Left kidney (tissue), 1 donor: ENCODE measurements at regions not wholly inside any gene's neighbourhood (a gene's known extent, or its start where the extent isn't known, plus 50 kb on each side); places are given as distances from the start of the nearest gene placed in this dataset.

ENCODE experiments used
- DNase-seq: peaks from one replicate; pipeline ENCODE4 v3.0.0-alpha.2; 2013

DNA sequence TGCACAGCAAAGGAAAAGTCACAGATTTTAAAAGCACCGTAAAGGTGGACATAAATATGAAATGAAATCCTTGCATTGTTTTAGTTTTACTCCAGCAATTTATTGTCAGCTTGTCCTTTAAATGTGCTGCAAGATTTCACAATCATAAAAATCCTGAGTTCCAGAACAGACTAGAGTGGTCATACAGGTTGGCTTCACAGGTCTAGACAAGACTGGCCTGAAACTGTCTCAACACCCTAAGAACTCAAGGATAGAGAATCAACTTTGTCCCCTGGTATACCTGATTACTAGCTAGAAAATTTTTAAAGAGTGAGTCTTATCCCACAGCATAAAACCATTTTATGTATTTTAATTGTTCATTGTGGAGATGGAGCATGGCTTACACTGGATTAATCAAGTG is 521.7 kb upstream of the MCTP2 start:
- no peak for DNase-seq

GRCh38 chr15:93708724-93709445 is 522.5 kb upstream of the MCTP2 start:
- DNase-seq: no peak

DNA sequence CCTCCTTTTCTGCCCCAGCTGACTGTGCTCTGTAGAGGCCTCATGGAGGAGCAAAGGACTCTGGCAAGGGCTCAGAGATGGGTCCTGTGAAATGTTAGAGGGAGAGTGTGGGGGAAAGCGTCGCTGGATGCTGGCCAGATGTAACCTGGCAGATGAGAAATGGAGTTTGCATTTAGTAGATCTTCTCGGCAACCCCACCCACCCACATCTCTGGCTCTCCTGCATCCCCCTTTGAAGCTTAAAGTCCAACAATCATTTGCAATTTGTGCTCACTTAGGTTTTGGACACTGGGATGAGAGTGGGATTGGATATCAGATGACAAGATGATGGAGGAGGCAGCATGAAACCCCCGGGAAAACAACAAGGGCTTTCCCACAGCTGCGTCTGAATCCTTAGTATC is 523.6 kb upstream of the MCTP2 start:
- no peak for DNase-seq

- no peak for DNase-seq
Observed at GRCh38 chr15:93706495-93707292, 524.7 kb upstream of the MCTP2 start.

GRCh38 chr15:93705753-93706455 is 525.5 kb upstream of the MCTP2 start:
- no peak for DNase-seq

GRCh38 chr15:93703092-93703739 is 528.1 kb upstream of the MCTP2 start:
- no peak for DNase-seq

DNA sequence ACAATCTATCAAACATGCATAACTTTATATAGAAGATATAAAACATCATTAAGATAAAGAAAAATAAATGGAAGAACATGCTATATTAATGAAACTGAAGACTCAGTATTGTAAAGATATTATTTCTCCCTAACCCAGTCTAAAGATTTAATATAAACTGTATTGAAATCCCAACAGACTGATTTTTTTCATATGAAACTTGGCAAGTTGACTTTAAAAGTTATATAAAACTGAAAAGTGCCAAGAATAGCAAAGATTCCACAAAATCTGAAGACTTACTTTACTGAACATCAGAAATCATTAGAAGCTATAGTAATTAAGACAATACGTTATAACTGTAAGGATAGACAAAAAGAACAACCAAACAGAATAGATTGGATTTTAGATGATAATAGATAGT is 531.3 kb upstream of the MCTP2 start:
- DNase-seq: no peak

DNA sequence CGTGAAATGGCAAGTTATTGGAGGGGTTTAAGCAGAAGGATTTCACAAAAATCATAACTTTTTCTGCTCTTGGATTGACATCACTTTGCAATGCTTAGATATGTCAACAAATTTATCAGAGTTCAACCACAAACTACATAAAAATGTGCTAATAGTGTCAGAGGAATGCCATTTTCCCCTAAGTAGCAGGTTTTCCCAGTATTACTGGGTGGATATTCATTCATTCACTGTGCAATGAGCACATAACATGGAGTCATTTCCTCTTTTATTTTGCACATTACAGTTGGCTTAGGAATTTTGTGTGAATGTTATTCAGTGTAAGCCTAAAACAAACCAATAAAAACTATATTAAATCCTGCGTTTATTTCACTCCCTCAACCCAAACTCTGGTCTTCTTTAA is 537.3 kb upstream of the MCTP2 start:
- no peak for DNase-seq

- DNase-seq: no peak
Observed at GRCh38 chr15:93683651-93684050, 547.7 kb upstream of the MCTP2 start.

GRCh38 chr15:93671387-93671943 is 559.9 kb upstream of the MCTP2 start:
- DNase-seq: peak; percentile 20

DNA sequence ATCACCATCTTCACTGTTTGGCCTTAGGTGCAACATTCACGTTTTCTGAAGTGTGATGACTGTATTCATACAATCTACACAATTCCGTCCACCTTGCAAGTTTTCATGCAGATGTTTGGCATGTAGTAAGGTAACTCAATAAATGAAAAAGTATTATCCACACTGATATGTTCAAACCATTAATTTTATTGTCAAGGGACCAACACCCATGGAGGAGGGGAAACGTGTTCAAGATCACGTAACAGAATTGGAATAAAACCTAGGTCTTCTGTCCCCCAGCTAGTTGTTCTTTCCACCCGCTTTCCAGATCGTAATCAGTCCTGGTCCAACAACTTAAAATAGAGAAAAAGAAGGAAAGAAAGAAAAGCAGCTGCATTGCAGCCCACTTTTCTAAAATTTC is 560.4 kb upstream of the MCTP2 start:
- no peak for DNase-seq

DNA sequence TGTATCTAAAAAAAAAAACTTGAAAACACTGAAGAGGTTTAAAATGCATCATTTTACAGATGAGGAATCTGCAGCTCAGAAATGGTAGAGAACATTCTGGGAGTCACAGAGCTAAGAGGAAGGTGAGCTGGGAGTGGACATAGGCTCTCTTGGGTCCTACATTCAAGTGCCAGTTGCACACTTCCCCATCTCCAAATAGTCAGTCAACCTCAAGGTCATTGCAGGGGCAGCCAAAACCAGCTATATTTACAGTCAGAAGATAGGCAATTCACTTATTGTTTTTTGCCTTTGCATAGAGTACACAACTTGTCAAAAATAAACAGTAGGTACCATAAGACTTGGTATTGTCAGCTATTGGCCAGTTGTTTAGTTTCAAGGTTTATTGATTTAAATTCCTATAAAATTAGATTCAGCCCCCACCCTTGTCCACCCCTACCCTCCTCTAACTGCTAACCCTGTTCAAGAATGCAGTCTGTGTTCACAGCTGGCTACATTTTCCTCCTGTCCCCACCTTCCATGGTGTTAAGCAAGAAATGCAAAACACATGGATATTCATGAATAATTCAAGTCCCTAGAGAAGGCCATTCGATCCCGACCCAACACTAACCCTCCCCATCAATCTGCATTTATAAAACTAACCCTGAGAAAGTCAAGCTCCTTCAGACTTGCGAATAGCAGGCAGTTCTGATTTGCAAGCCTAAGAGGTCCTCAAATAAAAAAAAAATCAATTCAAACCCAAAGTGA is 567.0 kb upstream of the MCTP2 start:
- no peak for DNase-seq

GRCh38 chr15:93662162-93662885 is 569.0 kb upstream of the MCTP2 start:
- DNase-seq: no peak

DNA sequence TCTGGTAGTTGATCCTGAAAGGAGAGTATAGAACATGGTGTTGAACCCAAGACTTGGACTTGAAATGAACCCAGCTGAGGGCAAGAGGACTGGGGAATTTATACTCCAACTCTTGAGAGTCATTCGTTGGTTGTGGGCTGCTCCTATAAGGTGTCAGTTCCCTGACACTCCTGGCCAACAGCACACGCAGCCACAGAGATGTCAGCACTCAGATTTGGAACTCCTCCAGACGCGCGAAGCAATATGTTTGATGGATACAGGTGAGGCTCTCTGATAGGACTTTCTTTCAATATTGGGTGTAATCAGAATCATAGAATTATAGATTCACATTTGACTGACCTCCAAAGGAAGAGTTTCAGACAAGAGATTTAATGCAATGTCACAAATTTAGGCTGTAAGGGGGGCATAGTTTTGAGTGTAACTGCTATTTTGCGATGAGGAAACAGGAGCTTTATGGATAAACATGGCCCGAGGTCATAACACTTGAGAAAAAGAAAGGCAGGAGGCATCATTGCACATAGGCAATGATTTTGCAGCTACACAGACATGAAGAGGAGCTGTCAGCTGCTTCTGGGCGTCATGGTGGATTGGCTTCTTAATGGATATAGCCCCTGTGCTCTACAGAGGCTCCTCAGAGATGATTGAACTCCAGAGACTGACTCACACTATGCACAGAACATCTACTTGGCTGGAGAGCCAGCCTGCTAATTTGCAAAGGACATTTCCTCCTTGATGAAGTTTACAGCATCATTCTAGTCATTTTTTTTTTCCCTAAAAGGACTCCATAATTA is 569.2 kb upstream of the RGMA start:
- no peak for DNase-seq

GRCh38 chr15:93656041-93656440 is 567.0 kb upstream of the RGMA start:
- DNase-seq: no peak

DNA sequence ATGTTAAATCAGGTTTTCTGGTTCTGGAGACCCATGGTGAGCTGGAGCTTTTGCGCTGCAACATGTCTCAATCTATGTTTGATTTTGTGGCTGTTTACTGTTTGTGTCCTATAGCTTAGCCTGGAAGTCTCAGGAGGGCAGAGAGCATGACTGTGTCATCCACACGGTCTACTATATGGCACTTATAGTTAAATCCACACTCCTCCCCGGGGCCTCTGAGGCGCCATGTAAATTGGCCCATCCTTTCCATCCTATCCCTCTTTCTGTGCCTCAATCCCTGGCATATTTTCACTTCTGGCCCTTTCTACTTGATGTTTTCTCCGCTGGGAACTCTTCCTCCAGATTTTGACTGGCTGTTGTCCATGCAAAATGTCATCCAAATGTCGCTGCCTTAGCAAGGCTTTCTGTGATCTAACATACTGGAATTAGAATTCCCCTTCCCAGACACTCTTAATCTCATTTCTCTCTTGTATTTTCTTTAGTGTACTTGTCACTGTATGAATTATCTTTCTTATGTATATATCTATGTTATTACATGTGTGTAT is 560.8 kb upstream of the RGMA start:
- DNase-seq: no peak

DNA sequence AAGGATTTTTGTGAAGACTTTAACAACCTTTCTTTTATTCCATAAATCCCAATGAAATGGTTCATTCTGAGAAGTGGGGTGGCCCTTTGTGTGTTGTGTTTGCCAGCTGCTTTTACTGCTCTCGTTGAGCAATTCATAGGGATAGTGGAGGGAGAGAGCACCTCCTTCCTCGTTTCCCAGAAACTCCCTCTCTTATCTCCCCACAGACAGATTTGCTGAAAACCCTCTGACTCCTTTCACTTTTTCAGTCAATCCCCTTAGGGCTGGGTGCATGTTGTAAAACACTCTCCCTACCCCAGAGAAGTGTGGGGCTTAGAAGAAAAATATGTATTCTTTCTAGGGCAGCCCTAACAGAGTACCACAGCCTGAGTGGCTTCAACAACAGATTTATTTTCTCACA is 557.2 kb upstream of the RGMA start:
- DNase-seq: no peak

DNA sequence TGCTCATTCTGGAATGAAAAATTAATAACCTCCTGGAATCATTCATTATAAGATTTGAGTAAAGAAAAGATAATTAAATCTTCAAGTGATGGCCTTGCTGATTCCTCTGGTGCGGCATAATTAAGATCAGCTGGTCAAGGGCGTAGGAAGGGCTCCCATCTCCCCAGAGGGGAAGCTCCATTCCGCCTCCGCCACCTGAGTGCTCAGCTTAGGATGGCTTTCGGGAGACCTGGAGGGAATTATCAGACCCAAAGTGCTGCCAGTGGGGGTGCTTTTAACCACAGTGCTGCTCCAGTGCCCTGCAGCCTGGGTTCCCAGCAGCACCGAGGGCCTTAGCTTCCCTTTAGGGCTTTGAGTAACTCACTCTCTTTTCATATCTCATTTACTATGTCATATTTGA is 556.6 kb upstream of the RGMA start:
- no peak for DNase-seq

- DNase-seq: no peak
Observed at GRCh38 chr15:93644595-93644994, 555.6 kb upstream of the RGMA start.
